ENCODE measurements at regions not wholly inside any gene's neighbourhood (a gene's known extent, or its start where the extent isn't known, plus 50 kb on each side); places are given as distances from the start of the nearest gene placed in this dataset.

- POLR2A ChIA-PET, result no interaction called here
- SMC1A ChIA-PET (ENCODE audit: uncharacterized antibody, unreplicated experiment), result interaction anchor here (0.7 to 2.2 kb wide), 3 partner anchors 9 to 158 kb away, joined by 3 to 5 read pairs (median 3); no protein-coding TSS in a partner anchor
- CTCF ChIA-PET, result interaction anchor here (0.7 to 2.5 kb wide), 2 partner anchors 48 to 119 kb away, joined by 3 to 6 read pairs; no protein-coding TSS in a partner anchor
- ATAC-seq (no peak), DNase-seq (ENCODE audit: low read depth, low spot score) (no peak), FAIRE-seq (no peak)
- no peaks in the 10 kb centered on the region for H3K4me1 ChIP-seq (ENCODE audit: control insufficient read depth, insufficient read depth, low read length)
- in situ Hi-C loops (cut with MboI) (no loop called here), intact Hi-C loops (cut with micrococcal nuclease; ENCODE audit: unreplicated experiment) (no loop called here)
- BruUV-seq (replicated peaks), result no TSS peak
- peaks cover 4% of the 10 kb centered on the region for H3K9me3 ChIP-seq (replicated peaks; ENCODE audit: control insufficient read depth, insufficient read depth, low read length)
- no peak overlapping the region for H3K9ac ChIP-seq (ENCODE audit: control insufficient read depth, insufficient read depth, low read length)
- H3K4me3 ChIP-seq, result no peak overlapping the region
- H3K4me2 ChIP-seq (ENCODE audit: control insufficient read depth, insufficient read depth), result no peak overlapping the region
- RAD21 ChIA-PET (ENCODE audit: unreplicated experiment), result no interaction called here
- H3K27me3 ChIP-seq (replicated peaks in 1 of 2; ENCODE audit: control insufficient read depth in 2 of 2, insufficient read depth in 2 of 2, low read length in 1 of 2), result no peaks in the 10 kb centered on the region
- TF ChIP-seq TAF1 (IDR thresholded peaks at IDR 0.05; ENCODE audit: borderline replicate concordance, low read depth, low read length), result no peak
- TF ChIP-seq HDGF (IDR thresholded peaks at IDR 0.05), result no peak
- no peak for TF ChIP-seq CHD2 (IDR thresholded peaks at IDR 0.05; ENCODE audit: borderline replicate concordance, low read depth, low read length)
- TF ChIP-seq RB1 (IDR thresholded peaks at IDR 0.05; ENCODE audit: borderline replicate concordance), result no peak
- TF ChIP-seq E2F8 (IDR thresholded peaks at IDR 0.05; ENCODE audit: low read depth, partially characterized antibody), result no peak
- no peak for TF ChIP-seq EED (IDR thresholded peaks at IDR 0.05; ENCODE audit: low read depth)
- H3K36me3 ChIP-seq (ENCODE audit: control insufficient read depth in 2 of 2, insufficient read depth in 2 of 2, low read length in 1 of 2), result no peaks in the 10 kb centered on the region
- H3K27ac ChIP-seq (ENCODE audit: control insufficient read depth, insufficient read depth), result no peak overlapping the region
- H3K79me2 ChIP-seq (ENCODE audit: control insufficient read depth, insufficient read depth, low read length), result no peaks in the 10 kb centered on the region
- no peak overlapping the region for H2AFZ ChIP-seq (ENCODE audit: control insufficient read depth, low read depth, low read length)
- WGBS (ENCODE audit: insufficient coverage, insufficient replicate concordance, low lambda C conversion rate, missing lambda C conversion rate), result 50% methylated on average over 3 of the region's 3 CpGs
- H4K20me1 ChIP-seq (ENCODE audit: control insufficient read depth, insufficient read depth), result no peaks in the 10 kb centered on the region
These were observed 170.8 kb downstream of the MRPL14 start for GRCh38 chr6:43956478-43956877.
